SKM-1 (cell line): ENCODE measurements at regions not wholly inside any gene's neighbourhood (a gene's known extent, or its start where the extent isn't known, plus 50 kb on each side); places are given as distances from the start of the nearest gene placed in this dataset.
A peak's percentile ranks its signal among the peaks of the same experiment; 100 is the strongest.

Experiments
- DNase-seq: peaks from one replicate; lab custom pipeline; 2025; ENCODE audit not compliant: unreplicated experiment; lab: John Stamatoyannopoulos, UW

- DNase-seq = no peak
These were observed 51.4 kb upstream of the TMEM132E start for GRCh38 chr17:34527908-34528470.

GRCh38 chr17:34527136-34527907 lies 52.1 kb upstream of the TMEM132E start:
- DNase-seq = no peak

DNA sequence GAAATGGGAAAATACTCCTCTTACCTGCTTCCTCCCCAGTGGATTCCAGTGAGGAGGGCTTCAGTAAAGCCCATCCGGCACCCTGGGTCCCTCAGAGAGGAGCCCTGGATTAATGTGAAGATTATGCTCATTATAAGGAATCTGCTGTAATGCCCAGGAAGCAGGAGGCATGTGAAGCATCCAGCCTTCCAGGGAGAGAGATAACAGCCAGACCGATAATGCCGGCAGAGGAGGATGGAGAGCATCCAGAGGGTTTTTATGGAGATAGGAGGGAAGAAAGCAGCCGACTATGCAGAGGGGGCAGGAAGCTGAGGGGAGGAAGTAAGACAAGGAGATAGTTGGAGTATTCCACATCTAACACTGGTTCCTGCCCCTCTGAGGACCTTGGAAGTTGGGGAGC lies 53.7 kb upstream of the TMEM132E start:
- DNase-seq = no peak

GRCh38 chr17:34521955-34522354 lies 57.4 kb upstream of the TMEM132E start:
- DNase-seq = no peak

DNA sequence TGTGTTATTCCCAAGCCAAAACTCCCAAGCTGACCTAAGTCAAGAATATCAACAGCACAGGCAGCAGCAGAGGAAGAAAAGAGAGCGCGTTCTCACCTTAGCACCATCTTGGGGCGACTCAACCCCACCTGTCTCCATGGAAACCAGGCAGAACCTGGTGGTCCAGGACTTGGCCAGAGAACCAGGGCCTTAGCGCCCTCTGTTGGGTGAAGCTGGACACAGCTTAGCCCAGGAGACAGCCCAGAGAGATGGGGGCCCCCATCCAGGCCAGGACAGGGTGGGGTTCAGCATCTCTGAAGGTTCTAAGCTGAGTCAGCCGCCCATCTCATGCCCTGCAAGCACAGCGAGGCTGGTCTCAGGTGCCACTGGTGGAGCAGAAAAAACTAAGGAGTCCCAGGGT lies 60.1 kb upstream of the TMEM132E start:
- no peak for DNase-seq

- no peak for DNase-seq
These were observed 62.0 kb upstream of the TMEM132E start for GRCh38 chr17:34517406-34517805.

DNA sequence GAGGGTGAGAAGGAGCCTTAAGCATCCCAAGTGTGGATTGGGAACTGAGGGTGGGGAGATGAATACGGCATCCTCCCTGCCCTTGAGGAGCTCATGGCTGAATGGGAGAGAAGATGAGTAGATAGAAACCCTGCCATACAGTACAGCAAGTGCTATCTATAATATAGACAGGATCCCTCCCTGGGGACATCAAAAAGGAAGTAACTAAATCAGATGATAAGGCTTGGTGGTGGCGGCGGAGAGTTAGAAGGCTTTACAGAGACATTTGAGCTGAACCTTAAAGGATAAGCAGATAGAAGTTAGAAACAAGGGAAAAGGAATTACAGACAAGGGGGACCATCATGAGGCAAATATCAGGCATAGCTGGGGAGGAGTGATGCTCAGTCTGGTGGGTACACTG lies 67.5 kb upstream of the TMEM132E start:
- no peak for DNase-seq

GRCh38 chr17:34511265-34511664 lies 68.1 kb upstream of the TMEM132E start:
- no peak for DNase-seq

GRCh38 chr17:34504814-34505484 lies 74.4 kb upstream of the TMEM132E start:
- no peak for DNase-seq

- DNase-seq = no peak
These were observed 75.7 kb upstream of the TMEM132E start for GRCh38 chr17:34503528-34504195.

DNA sequence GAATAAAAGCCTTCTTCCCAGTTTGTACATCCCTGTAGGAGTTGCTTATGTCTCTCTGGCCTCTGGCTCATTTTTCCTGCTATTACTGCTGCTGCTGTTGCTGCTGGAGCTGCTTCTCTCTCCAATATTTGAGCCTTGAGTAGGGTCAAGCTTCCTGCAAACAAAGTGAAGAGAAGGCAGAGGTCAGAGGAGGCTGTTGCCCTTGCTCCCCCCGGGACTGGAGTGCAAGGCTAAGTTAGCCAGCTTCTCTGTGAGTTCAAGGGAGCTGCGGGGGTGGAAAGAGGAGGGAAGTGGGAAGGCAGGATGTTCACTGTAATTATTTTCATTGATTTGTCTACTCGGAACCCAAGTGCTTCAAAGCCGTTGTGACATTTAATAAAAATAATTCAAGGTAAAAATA lies 77.0 kb upstream of the TMEM132E start:
- DNase-seq = no peak

GRCh38 chr17:34499576-34499975 lies 79.8 kb upstream of the TMEM132E start:
- no peak for DNase-seq

DNA sequence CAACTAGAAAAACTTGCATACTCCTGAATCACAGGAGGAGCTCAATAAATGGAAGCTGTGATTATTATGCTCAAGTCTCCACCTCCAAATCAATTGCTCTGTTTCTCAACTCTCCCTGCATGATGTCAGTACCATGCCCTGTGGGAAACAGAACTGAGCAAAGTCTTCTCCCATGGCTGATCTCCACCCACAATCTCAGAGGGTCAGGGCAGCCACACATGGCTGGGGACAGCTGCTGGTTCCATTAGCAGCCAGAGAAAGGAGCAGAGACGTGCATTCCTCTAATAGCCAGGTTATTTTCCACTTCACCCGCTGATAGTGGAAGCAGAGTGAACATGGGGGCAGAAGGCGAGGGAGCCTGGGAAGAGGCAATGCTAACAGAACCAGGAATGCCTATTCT lies 85.5 kb upstream of the TMEM132E start:
- DNase-seq = no peak

DNA sequence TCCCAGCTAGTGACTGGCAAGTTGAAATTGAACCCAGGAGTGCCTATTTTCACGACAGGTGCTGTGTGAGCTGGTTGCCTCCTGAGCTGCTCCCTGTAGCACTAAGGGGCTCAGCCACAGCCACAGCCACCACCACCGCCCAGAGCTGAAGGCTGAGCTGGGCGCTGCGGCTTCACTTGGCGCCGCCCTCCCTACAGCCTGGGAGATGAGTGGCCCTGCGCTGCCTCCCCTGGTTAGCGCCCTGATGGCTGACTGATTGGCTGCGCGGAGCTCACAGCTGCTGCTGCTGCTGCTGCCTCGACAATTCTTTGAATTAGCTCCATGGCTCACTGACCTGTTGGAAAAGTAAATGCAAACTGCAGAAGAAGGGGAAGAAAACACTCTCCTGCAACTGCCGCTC lies 91.8 kb upstream of the TMEM132E start:
- DNase-seq = no peak

GRCh38 chr17:34486761-34487160 lies 92.6 kb upstream of the TMEM132E start:
- DNase-seq = no peak

GRCh38 chr17:34485999-34486398 lies 93.4 kb upstream of the TMEM132E start:
- peak; percentile 3 for DNase-seq

- DNase-seq = no peak
These were observed 95.1 kb upstream of the TMEM132E start for GRCh38 chr17:34484193-34484733.

GRCh38 chr17:34482730-34483129 lies 96.7 kb upstream of the TMEM132E start:
- no peak for DNase-seq

- no peak for DNase-seq
These were observed 97.6 kb upstream of the TMEM132E start for GRCh38 chr17:34481779-34482178.

GRCh38 chr17:34479371-34479770 lies 100.0 kb upstream of the TMEM132E start:
- no peak for DNase-seq

GRCh38 chr17:34478244-34478643 lies 101.1 kb upstream of the TMEM132E start:
- DNase-seq = no peak

- no peak for DNase-seq
These were observed 104.1 kb upstream of the TMEM132E start for GRCh38 chr17:34475296-34475695.
